GM12878 (cell line): ENCODE measurements at regions not wholly inside any gene's neighbourhood (a gene's known extent, or its start where the extent isn't known, plus 50 kb on each side); places are given as distances from the start of the nearest gene placed in this dataset.
A peak's percentile ranks its signal among the peaks of the same experiment; 100 is the strongest.

ENCODE experiments used
- ATAC-seq: fragments of 200-7000 bp; cut with Tn5 transposase; 3 replicates; pipeline ENCODE4 v1.9.1; 2020; ENCODE audit warnings: mild to moderate bottlenecking, moderate library complexity
- BruUV-seq: library from RNA; stranded (reverse); fragments of 400-500 nt; replicated peaks from 2 replicates; lab custom pipeline; 2021; lab: Mats Ljungman, UMichigan
- CTCF ChIA-PET: fragments of 300-600 bp; sonication (Branson Sonifier 250); formaldehyde crosslinking; extraction: SDS; loops from one replicate; lab custom pipeline; 2021; ENCODE audit warnings: inconsistent platforms; lab: Yijun Ruan, JAX
- POLR2A ChIA-PET: fragments of 350-600 bp; formaldehyde crosslinking; extraction: SDS; loops from one replicate; lab custom pipeline; 2021; ENCODE audit warnings: inconsistent platforms; lab: Charles Lee
- RAD21 ChIA-PET: fragments of 300-600 bp; sonication (Branson Sonifier 250); formaldehyde crosslinking; loops from one replicate; lab custom pipeline; 2023; ENCODE audit warnings: antibody characterized with exemption; ENCODE audit not compliant: unreplicated experiment; lab: Charles Lee
- SMC1A ChIA-PET: fragments of 300-600 bp; sonication (Branson Sonifier 250); formaldehyde crosslinking; loops from one replicate; lab custom pipeline; 2023; ENCODE audit not compliant: unreplicated experiment, uncharacterized antibody; lab: Charles Lee
- DNase-seq: peaks from one replicate; pipeline ENCODE4 v3.0.0-alpha.2; 2011; ENCODE audit warnings: low read depth, low spot score
- FAIRE-seq: peaks from 3 replicates; lab custom pipeline; 2011; peaks lifted over from hg19 to GRCh38; lab: Jason Lieb, UNC
- H2AFZ ChIP-seq: 2 replicates; pipeline ENCODE4 v1.6.0; 2011; ENCODE audit warnings: low read depth, low read length, control low read depth; ENCODE audit not compliant: control insufficient read depth
- H3K27ac ChIP-seq: 2 replicates; pipeline ENCODE4 v1.5.1; 2011; ENCODE audit warnings: control low read depth; ENCODE audit not compliant: control insufficient read depth, insufficient read depth
- H3K27me3 ChIP-seq, 2 experiments: replicated peaks in 1 of 2; 2 replicates each; pipeline versions ENCODE4 v1.6.0 to v1.6.1; 2011; ENCODE audit warnings: low read length in 1 of 2; ENCODE audit not compliant: control insufficient read depth in 2 of 2, insufficient read depth in 2 of 2
- H3K36me3 ChIP-seq, 2 experiments: 2 replicates each; pipeline ENCODE4 v1.5.1; 2011; ENCODE audit warnings: low read length in 1 of 2; ENCODE audit not compliant: control insufficient read depth in 2 of 2, insufficient read depth in 2 of 2
- H3K4me1 ChIP-seq: 2 replicates; pipeline ENCODE4 v1.6.1; 2011; ENCODE audit warnings: mild to moderate bottlenecking, low read length, moderate library complexity, mixed read lengths; ENCODE audit not compliant: control insufficient read depth, insufficient read depth
- H3K4me2 ChIP-seq: 2 replicates; pipeline ENCODE4 v1.6.0; 2011; ENCODE audit warnings: control low read depth; ENCODE audit not compliant: control insufficient read depth, insufficient read depth
- H3K4me3 ChIP-seq: fragments of 200-600 bp; sonication (generic); 2 replicates; pipeline ENCODE4 v1.5.1; 2016
- H3K79me2 ChIP-seq: 2 replicates; pipeline ENCODE4 v1.6.0; 2011; ENCODE audit warnings: low read length; ENCODE audit not compliant: control insufficient read depth, insufficient read depth
- H3K9ac ChIP-seq: 2 replicates; pipeline ENCODE4 v1.8.0; 2011; ENCODE audit warnings: low read length, control low read depth, mixed read lengths; ENCODE audit not compliant: control insufficient read depth, insufficient read depth
- H3K9me3 ChIP-seq: replicated peaks from 3 replicates; pipeline ENCODE4 v1.5.1; 2011; ENCODE audit warnings: mild to moderate bottlenecking, low read length; ENCODE audit not compliant: control insufficient read depth, insufficient read depth
- H4K20me1 ChIP-seq: 2 replicates; pipeline ENCODE4 v1.6.0; 2011; ENCODE audit not compliant: control insufficient read depth, insufficient read depth
- DPF2 ChIP-seq: fragments of 450-650 bp; IDR thresholded peaks from 2 replicates; pipeline ENCODE4 v1.6.1; 2017; ENCODE audit warnings: mild to moderate bottlenecking
- ESRRA ChIP-seq: IDR thresholded peaks from 2 replicates; pipeline ENCODE4 v1.6.1; 2012; ENCODE audit warnings: mild to moderate bottlenecking, low read length, improper control_type of control experiment
- GABPA ChIP-seq: IDR thresholded peaks from 2 replicates; pipeline ENCODE4 v1.6.1; 2014; ENCODE audit warnings: antibody characterized with exemption, low read depth, mild to moderate bottlenecking, inconsistent platforms
- MEF2A ChIP-seq: IDR thresholded peaks from 2 replicates; pipeline ENCODE4 v1.6.1; 2011; ENCODE audit warnings: low read depth, mild to moderate bottlenecking, low read length, moderate library complexity; ENCODE audit not compliant: insufficient read depth
- POU2F2 ChIP-seq: IDR thresholded peaks from 3 replicates; pipeline ENCODE4 v1.6.1; 2011; ENCODE audit warnings: low read depth, mild to moderate bottlenecking, low read length, borderline replicate concordance
- RFX5 ChIP-seq: IDR thresholded peaks from 2 replicates; pipeline ENCODE4 v1.6.1; 2011; ENCODE audit warnings: low read depth, low read length, improper control_type of control experiment
- RUNX3 ChIP-seq: IDR thresholded peaks from 2 replicates; pipeline ENCODE4 v1.6.1; 2012; ENCODE audit warnings: low read length, inconsistent platforms
- SPI1 ChIP-seq: IDR thresholded peaks from 2 replicates; pipeline ENCODE4 v1.6.1; 2011; ENCODE audit warnings: low read depth, mild to moderate bottlenecking, low read length, moderate library complexity, borderline replicate concordance; ENCODE audit not compliant: insufficient read depth
- STAT3 ChIP-seq: IDR thresholded peaks from 2 replicates; pipeline ENCODE4 v1.6.1; 2011; ENCODE audit warnings: low read depth, low read length, improper control_type of control experiment
- TBL1XR1 ChIP-seq: IDR thresholded peaks from 2 replicates; pipeline ENCODE4 v1.6.1; 2012; ENCODE audit warnings: low read depth, low read length, improper control_type of control experiment
- ZNF217 ChIP-seq: fragments of 450-650 bp; IDR thresholded peaks from 2 replicates; pipeline ENCODE4 v1.6.1; 2017; ENCODE audit warnings: antibody characterized with exemption, mild to moderate bottlenecking
- ZNF274 ChIP-seq: IDR thresholded peaks from one replicate; pipeline ENCODE4 v1.8.0; 2011; ENCODE audit not compliant: insufficient read length, insufficient read depth
- WGBS: methylation state at CpG from one replicate; pipeline ENCODE4 v1.1.6; 2016; ENCODE audit warnings: low lambda C conversion rate; ENCODE audit not compliant: insufficient replicate concordance, insufficient coverage; ENCODE audit errors: missing lambda C conversion rate; 5-methylcytosine and 5-hydroxymethylcytosine counted together
- in situ Hi-C: fragments of 300-500 bp; cut with MboI; formaldehyde crosslinking; loops from 9 replicates; pipeline ENCODE4 v1.14.3; 2018; ENCODE audit warnings: mixed read lengths
- intact Hi-C: fragments of 100-400 bp; cut with micrococcal nuclease; formaldehyde crosslinking; loops from one replicate; pipeline ENCODE4 v1.14.2; 2022; ENCODE audit not compliant: unreplicated experiment
- TF ChIP-seq, protein P1 (sequence below): fragments of 450-650 bp; formaldehyde crosslinking; IDR thresholded peaks from 2 replicates; pipeline ENCODE4 v1.4.0; 2022; ENCODE audit warnings: mild to moderate bottlenecking, moderate library complexity
- TF ChIP-seq, protein P2 (sequence below): IDR thresholded peaks from 2 replicates; pipeline ENCODE4 v1.6.1; 2011; ENCODE audit warnings: borderline replicate concordance, low read depth, mild to moderate bottlenecking, moderate library complexity, mixed read lengths, low read length; ENCODE audit not compliant: insufficient read depth; ENCODE audit errors: extremely low read length

DNA sequence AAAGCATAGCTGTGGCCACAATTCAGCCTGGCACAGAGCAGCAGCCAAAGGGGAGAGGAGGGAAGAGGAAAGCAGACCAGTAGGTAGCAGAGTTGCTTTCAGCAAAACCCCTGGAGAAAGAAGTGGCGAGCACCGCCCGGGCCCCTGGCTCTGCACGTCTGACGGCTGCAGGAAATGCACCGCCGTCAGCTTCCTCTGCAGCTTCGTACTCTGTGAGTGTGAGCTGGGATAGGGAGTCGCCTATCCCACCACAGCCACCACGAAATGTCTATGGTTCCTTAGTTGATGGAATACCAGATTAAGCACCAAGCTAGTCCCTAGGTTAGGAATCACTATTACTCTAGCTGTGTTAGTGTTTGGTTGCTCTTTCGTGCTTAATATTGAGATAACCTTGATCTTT, 79.9 kb upstream of the NAA20 start:
- ChIA-PET CTCF (interaction anchor here (0.8 to 4.1 kb wide), 7 partner anchors 8 to 57 kb away, joined by 3 to 27 read pairs (median 8); no protein-coding TSS in a partner anchor), RAD21 (interaction anchor here (1.0 to 5.2 kb wide), 7 partner anchors 8 to 57 kb away, joined by 3 to 51 read pairs (median 3); no protein-coding TSS in a partner anchor), POLR2A (interaction anchor here (0.6 to 1.5 kb wide), 4 partner anchors 14 to 116 kb away, joined by 3 to 5 read pairs (median 4); no protein-coding TSS in a partner anchor), SMC1A (interaction anchor here (1.0 to 8.5 kb wide), 8 partner anchors 9 to 251 kb away, joined by 3 to 139 read pairs (median 4); no protein-coding TSS in a partner anchor)
- no peak overlapping the region for H3K4me3 ChIP-seq
- H3K9me3 ChIP-seq: no peaks in the 10 kb centered on the region
- H3K27me3 ChIP-seq: no peaks in the 10 kb centered on the region
- intact Hi-C loops: loop anchor here (2.0 kb wide), 1 partner anchor 18 kb away; no protein-coding TSS in a partner anchor
- no peak overlapping the region for H3K9ac ChIP-seq
- H3K4me1 ChIP-seq: peaks cover 23% of the 10 kb centered on the region
- H3K27ac ChIP-seq: no peak overlapping the region
- H2AFZ ChIP-seq: no peak overlapping the region
- no peaks in the 10 kb centered on the region for H3K79me2 ChIP-seq
- H3K36me3 ChIP-seq: no peaks in the 10 kb centered on the region
- BruUV-seq: no TSS peak
- WGBS: 4% methylated on average over 11 of the region's 11 CpGs
- DNase-seq: no peak
- peak; percentile 61 for ATAC-seq
- no peaks in the 10 kb centered on the region for H4K20me1 ChIP-seq
- FAIRE-seq: no peak
- TF ChIP-seq GABPA (no peak), RFX5 (no peak), POU2F2 (no peak), RUNX3 (no peak), ZNF217 (no peak), DPF2 (no peak), SPI1 (no peak), STAT3 (no peak), MEF2A (no peak), TBL1XR1 (no peak), ZNF274 (no peak), ESRRA (no peak)
- TF ChIP-seq, protein P1, sequence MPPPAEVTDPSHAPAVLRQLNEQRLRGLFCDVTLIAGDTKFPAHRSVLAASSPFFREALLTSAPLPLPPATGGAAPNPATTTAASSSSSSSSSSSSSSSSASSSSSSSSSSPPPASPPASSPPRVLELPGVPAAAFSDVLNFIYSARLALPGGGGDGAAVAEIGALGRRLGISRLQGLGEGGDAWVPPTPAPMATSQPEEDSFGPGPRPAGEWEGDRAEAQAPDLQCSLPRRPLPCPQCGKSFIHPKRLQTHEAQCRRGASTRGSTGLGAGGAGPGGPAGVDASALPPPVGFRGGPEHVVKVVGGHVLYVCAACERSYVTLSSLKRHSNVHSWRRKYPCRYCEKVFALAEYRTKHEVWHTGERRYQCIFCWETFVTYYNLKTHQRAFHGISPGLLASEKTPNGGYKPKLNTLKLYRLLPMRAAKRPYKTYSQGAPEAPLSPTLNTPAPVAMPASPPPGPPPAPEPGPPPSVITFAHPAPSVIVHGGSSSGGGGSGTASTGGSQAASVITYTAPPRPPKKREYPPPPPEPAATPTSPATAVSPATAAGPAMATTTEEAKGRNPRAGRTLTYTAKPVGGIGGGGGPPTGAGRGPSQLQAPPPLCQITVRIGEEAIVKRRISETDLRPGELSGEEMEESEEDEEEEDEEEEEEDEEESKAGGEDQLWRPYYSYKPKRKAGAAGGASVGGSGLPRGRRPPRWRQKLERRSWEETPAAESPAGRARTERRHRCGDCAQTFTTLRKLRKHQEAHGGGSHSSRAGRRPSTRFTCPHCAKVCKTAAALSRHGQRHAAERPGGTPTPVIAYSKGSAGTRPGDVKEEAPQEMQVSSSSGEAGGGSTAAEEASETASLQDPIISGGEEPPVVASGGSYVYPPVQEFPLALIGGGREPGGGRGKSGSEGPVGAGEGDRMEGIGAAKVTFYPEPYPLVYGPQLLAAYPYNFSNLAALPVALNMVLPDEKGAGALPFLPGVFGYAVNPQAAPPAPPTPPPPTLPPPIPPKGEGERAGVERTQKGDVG (CRISPR knock-in tag): no peak
- TF ChIP-seq, protein P2, sequence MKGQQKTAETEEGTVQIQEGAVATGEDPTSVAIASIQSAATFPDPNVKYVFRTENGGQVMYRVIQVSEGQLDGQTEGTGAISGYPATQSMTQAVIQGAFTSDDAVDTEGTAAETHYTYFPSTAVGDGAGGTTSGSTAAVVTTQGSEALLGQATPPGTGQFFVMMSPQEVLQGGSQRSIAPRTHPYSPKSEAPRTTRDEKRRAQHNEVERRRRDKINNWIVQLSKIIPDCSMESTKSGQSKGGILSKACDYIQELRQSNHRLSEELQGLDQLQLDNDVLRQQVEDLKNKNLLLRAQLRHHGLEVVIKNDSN: no peak
- in situ Hi-C loops: no loop called here
- H3K4me2 ChIP-seq: peak overlapping the region; percentile 78
